DOHH2 (cell line): ENCODE measurements at regions not wholly inside any gene's neighbourhood (a gene's known extent, or its start where the extent isn't known, plus 50 kb on each side); places are given as distances from the start of the nearest gene placed in this dataset.

Experiments used
- H3F3A ChIP-seq: fragments of 200-600 bp; sonication (generic), shearing (Covaris generic); 2 replicates; pipeline ENCODE4 v1.6.0; 2016; ENCODE audit warnings: antibody characterized with exemption, mild to moderate bottlenecking; ENCODE audit not compliant: control insufficient read depth, insufficient read depth
- H3K27ac ChIP-seq: fragments of 200-600 bp; sonication (generic); 2 replicates; pipeline ENCODE4 v1.5.1; 2014; ENCODE audit warnings: low read depth, mild to moderate bottlenecking, low read length, moderate library complexity
- H3K27me3 ChIP-seq: fragments of 200-600 bp; sonication (generic); 2 replicates; pipeline ENCODE4 v1.6.1; 2014; ENCODE audit warnings: mild to moderate bottlenecking, low read length, mixed read lengths; ENCODE audit not compliant: control insufficient read depth
- H3K36me3 ChIP-seq: fragments of 200-600 bp; sonication (generic); 2 replicates; pipeline ENCODE4 v1.6.1; 2014; ENCODE audit warnings: mild to moderate bottlenecking, low read length, moderate library complexity, mixed read lengths; ENCODE audit not compliant: control insufficient read depth
- H3K4me1 ChIP-seq: fragments of 200-600 bp; sonication (generic); 2 replicates; pipeline ENCODE4 v1.6.1; 2014; ENCODE audit warnings: mild to moderate bottlenecking, low read length, mixed read lengths; ENCODE audit not compliant: control insufficient read depth
- H3K4me2 ChIP-seq: fragments of 200-600 bp; sonication (generic); 2 replicates; pipeline ENCODE4 v1.6.0; 2014; ENCODE audit warnings: mild to moderate bottlenecking, low read length, moderate library complexity
- H3K4me3 ChIP-seq: fragments of 200-600 bp; sonication (generic); 2 replicates; pipeline ENCODE4 v1.5.1; 2014; ENCODE audit warnings: mild to moderate bottlenecking, low read length, mixed read lengths
- H3K79me2 ChIP-seq: fragments of 200-600 bp; sonication (generic); 2 replicates; pipeline ENCODE4 v1.6.1; 2014; ENCODE audit warnings: mild to moderate bottlenecking, low read length, mixed read lengths; ENCODE audit not compliant: control insufficient read depth
- H3K9me2 ChIP-seq: fragments of 200-600 bp; sonication (generic); replicated peaks from 2 replicates; pipeline ENCODE4 v1.6.1; 2014; ENCODE audit warnings: mild to moderate bottlenecking, low read length, mixed read lengths; ENCODE audit not compliant: control insufficient read depth
- H3K9me3 ChIP-seq: fragments of 200-600 bp; sonication (generic); 2 replicates; pipeline ENCODE4 v1.6.1; 2014; ENCODE audit warnings: antibody characterized with exemption, low read length, mixed read lengths; ENCODE audit not compliant: control insufficient read depth, insufficient read depth
- H4K20me1 ChIP-seq: fragments of 200-600 bp; sonication (generic); 2 replicates; pipeline ENCODE4 v1.6.0; 2014; ENCODE audit warnings: low read depth, mild to moderate bottlenecking, antibody characterized with exemption, low read length, moderate library complexity; ENCODE audit not compliant: control insufficient read depth, insufficient read depth
- EZH2phosphoT487 ChIP-seq: fragments of 200-600 bp; sonication (generic); IDR thresholded peaks from 2 replicates; pipeline ENCODE4 v1.6.1; 2017; ENCODE audit warnings: borderline replicate concordance, mild to moderate bottlenecking, antibody characterized with exemption, low read length, moderate library complexity, mixed read lengths
- TF ChIP-seq, protein P1 (sequence below): fragments of 200-600 bp; sonication (generic); IDR thresholded peaks from one replicate; pipeline ENCODE4 v1.5.1; 2014; ENCODE audit warnings: antibody characterized with exemption, mild to moderate bottlenecking, low read depth, low read length; ENCODE audit not compliant: poor library complexity, severe bottlenecking

DNA sequence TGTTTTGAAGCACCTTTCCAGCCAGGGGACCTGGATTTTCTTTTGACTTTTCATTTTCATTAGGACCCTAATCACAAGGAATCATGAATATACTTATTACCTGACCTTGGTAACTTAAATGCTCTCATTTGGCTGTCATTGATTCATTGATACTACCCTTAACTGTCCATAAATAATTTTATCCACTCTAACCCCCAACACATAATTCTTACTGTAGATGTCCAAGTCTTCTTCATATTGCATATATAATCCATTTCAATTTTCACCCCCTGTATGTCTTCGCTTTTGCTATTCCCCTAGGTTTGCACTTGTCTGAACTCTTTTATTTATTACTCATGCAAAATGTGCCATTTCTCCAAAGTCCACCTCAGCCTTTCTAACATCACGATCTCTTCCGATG lies 602.9 kb downstream of the MMUT start:
- Histone ChIP-seq H3K36me3 (no peaks in the 10 kb centered on the region), H3K4me2 (no peak overlapping the region), H3K9me2 (no peaks in the 10 kb centered on the region), H3K27me3 (no peaks in the 10 kb centered on the region), H3K4me3 (no peak overlapping the region), H3F3A (no peaks in the 10 kb centered on the region), H4K20me1 (no peaks in the 10 kb centered on the region), H3K27ac (no peak overlapping the region), H3K79me2 (no peaks in the 10 kb centered on the region), H3K9me3 (no peaks in the 10 kb centered on the region; the same call in 1 of the 2 replicates), H3K4me1 (no peaks in the 10 kb centered on the region)
- TF ChIP-seq, protein P1, sequence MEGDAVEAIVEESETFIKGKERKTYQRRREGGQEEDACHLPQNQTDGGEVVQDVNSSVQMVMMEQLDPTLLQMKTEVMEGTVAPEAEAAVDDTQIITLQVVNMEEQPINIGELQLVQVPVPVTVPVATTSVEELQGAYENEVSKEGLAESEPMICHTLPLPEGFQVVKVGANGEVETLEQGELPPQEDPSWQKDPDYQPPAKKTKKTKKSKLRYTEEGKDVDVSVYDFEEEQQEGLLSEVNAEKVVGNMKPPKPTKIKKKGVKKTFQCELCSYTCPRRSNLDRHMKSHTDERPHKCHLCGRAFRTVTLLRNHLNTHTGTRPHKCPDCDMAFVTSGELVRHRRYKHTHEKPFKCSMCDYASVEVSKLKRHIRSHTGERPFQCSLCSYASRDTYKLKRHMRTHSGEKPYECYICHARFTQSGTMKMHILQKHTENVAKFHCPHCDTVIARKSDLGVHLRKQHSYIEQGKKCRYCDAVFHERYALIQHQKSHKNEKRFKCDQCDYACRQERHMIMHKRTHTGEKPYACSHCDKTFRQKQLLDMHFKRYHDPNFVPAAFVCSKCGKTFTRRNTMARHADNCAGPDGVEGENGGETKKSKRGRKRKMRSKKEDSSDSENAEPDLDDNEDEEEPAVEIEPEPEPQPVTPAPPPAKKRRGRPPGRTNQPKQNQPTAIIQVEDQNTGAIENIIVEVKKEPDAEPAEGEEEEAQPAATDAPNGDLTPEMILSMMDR: no peak
- no peak for TF ChIP-seq EZH2phosphoT487

GRCh38 chr6:48859562-48860123 lies 603.4 kb downstream of the MMUT start:
- no peaks in the 10 kb centered on the region for H3K79me2 ChIP-seq
- no peak overlapping the region for H3K4me3 ChIP-seq
- H3K4me2 ChIP-seq: no peak overlapping the region
- H3F3A ChIP-seq: no peaks in the 10 kb centered on the region
- no peak for TF ChIP-seq EZH2phosphoT487
- TF ChIP-seq, protein P1: no peak
- H4K20me1 ChIP-seq: no peaks in the 10 kb centered on the region
- H3K9me3 ChIP-seq: no peaks in the 10 kb centered on the region; the same call in 1 of the 2 replicates
- no peaks in the 10 kb centered on the region for H3K36me3 ChIP-seq
- H3K27ac ChIP-seq: no peak overlapping the region
- H3K9me2 ChIP-seq: no peaks in the 10 kb centered on the region
- H3K27me3 ChIP-seq: no peaks in the 10 kb centered on the region
- H3K4me1 ChIP-seq: no peaks in the 10 kb centered on the region

- Histone ChIP-seq H3K4me1 (no peaks in the 10 kb centered on the region), H3K27ac (no peak overlapping the region), H3K9me2 (no peaks in the 10 kb centered on the region), H3K79me2 (no peaks in the 10 kb centered on the region), H3K9me3 (no peaks in the 10 kb centered on the region; the same call in 1 of the 2 replicates), H3K4me3 (no peak overlapping the region), H3K36me3 (no peaks in the 10 kb centered on the region), H3K27me3 (no peaks in the 10 kb centered on the region), H3F3A (no peaks in the 10 kb centered on the region), H4K20me1 (no peaks in the 10 kb centered on the region), H3K4me2 (no peak overlapping the region)
- TF ChIP-seq, protein P1: no peak
- no peak for TF ChIP-seq EZH2phosphoT487
Measured at GRCh38 chr6:48845219-48845618, 617.8 kb downstream of the MMUT start.
